ENCODE measurements at regions not wholly inside any gene's neighbourhood (a gene's known extent, or its start where the extent isn't known, plus 50 kb on each side); places are given as distances from the start of the nearest gene placed in this dataset.
"Not testable (repeated sequence)": the region's sequence is repeated elsewhere in the genome, so short reads cannot be mapped to it uniquely, and the experiment has no call there.

DNA sequence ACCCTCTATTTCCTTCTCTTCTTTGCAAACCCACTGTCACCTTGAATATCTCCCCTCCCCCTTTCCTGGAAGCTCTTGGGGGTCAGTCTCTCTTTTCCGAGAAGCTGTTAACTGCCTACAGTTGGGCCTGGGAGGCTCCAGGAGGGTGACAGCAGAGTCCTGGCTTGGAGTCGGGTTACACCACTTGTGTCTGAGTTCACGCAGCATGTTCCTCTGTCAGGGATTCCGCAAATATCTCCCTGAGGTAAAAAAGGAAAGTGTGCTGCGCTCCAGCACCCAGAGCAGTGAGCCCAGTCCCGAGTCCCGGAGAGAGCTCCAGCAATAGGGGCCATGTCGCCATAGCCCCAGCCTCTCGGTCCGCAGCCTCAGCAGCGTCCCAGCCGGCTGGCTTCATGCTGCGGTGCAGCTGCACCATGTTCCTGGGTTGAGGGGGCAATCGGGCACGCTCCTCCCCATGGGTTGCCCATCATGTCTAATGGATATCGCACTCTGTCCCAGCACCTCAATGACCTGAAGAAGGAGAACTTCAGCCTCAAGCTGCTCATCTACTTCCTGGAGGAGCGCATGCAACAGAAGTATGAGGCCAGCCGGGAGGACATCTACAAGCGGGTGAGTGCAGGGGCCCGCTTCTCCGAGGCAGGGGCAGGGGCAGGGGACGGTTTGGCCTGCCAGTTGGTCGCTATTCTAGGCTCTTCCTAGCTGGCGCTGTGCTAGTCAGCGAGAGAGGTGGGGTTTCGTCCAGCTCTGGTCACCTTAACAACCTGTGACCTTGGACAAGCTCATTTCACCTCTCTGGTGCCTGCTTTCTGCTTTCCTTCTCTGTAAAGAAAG lies 101.3 kb upstream of the SEC22B start:
- H3K4me1 ChIP-seq; H3K27me3 ChIP-seq; H3K27ac ChIP-seq; DNase-seq; H3K9me3 ChIP-seq; intact Hi-C loops (cut with DNase I); H3K36me3 ChIP-seq; H3K4me3 ChIP-seq: not testable (repeated sequence)
- ATAC-seq: peak; percentile 72 to 91 (median 86)
- WGBS, 2 donors: no CpG with 5 or more reads among the region's 26 CpGs

DNA sequence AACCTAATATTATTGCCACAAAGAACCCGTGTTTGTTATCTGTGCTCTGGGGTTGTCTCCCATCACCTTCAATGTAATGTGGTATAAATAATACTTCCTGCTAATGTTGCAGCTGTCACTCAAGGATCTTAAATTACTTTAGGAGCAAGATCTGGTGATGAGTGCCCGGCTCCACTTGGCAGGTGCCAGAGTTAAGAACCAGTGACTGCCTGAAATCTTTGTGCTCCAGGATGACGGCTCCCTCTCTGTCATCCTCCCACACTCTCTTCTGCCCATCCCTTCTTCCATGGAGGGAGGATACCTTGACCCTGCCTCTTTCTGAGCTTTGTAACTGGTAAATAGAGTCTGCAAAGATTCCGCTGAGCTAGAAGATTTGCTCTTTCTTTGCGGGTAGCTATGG lies 100.4 kb upstream of the SEC22B start:
- ATAC-seq: peak in 7 of 8 donors; percentile 8 to 64 (median 38)
- intact Hi-C loops (cut with DNase I); H3K9me3 ChIP-seq; H3K27me3 ChIP-seq; H3K36me3 ChIP-seq; DNase-seq; H3K4me3 ChIP-seq; H3K27ac ChIP-seq; H3K4me1 ChIP-seq: not testable (repeated sequence)
- no CpG with 5 or more reads among the region's 5 CpGs for WGBS, 2 donors

DNA sequence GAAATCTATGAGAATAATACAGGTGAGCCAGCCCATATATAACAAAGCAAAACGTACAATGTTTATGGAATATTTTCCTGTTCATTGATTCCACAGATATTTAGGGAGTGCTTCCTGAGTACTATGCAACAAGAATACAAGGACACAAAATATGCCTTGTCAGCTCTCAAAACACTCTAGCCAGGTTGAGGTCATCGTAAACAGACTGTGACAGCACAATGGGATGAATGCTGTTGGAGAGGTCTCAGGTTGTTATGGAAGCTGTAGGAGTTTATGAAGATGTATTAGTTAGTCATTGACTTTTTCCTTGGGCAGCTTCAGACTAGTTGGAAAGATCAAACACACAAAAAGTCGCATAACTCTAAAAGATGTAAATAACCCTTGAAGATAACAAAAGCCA lies 98.1 kb upstream of the SEC22B start:
- DNase-seq; ATAC-seq; H3K36me3 ChIP-seq; H3K4me3 ChIP-seq; intact Hi-C loops (cut with DNase I); H3K4me1 ChIP-seq; H3K9me3 ChIP-seq; H3K27me3 ChIP-seq; H3K27ac ChIP-seq: not testable (repeated sequence)
- WGBS, 2 donors: no CpG with 5 or more reads among the region's 3 CpGs

DNA sequence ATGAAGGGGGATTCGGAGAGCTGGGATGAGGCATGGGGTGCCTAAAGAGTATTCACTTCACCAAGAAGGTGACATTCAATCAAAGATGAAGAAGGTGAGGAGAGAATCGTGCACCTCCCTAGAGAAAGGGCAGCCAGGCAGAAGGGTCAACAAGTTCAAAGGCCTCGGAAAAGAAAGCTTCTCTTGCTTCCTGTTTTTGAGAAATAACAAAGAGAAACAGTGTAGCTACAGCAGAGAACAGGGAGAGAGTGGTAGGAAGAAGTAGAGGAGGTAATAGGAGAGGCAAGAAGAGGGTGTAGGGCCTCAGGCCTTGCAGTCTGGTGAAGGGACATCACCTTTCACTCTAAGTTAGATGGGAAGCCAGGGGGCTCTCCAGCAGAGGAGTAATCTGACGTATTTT lies 97.0 kb upstream of the SEC22B start:
- H3K27ac ChIP-seq; DNase-seq; H3K27me3 ChIP-seq; intact Hi-C loops (cut with DNase I); H3K9me3 ChIP-seq; H3K36me3 ChIP-seq; ATAC-seq; H3K4me1 ChIP-seq; H3K4me3 ChIP-seq: not testable (repeated sequence)
- 39 to 60% methylated on average over 2 of the region's 4 CpGs for WGBS, 2 donors

DNA sequence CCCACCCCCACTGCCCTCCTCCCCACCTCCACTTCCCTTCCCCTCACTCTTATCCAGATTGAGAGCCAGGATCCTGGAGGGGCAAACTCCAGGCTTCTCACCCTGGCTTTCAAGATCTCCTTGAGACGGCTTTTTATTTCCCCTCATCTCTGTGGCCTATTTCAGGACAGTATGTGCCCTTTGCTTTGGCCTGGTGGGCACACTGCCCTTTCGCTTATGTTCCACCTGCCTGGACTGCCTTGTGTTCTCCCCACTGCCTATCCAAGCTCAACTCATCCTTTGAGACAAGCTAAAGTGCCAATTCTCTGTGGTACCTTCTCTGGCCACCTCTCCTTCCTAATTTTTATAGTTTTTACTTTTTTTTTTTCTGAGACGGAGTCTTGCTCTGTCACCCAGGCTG lies 95.9 kb upstream of the SEC22B start:
- H3K27ac ChIP-seq; intact Hi-C loops (cut with DNase I); H3K9me3 ChIP-seq; H3K36me3 ChIP-seq; H3K27me3 ChIP-seq; ATAC-seq; H3K4me1 ChIP-seq; DNase-seq; H3K4me3 ChIP-seq: not testable (repeated sequence)
- no CpG with 5 or more reads among the region's 3 CpGs for WGBS, 2 donors

DNA sequence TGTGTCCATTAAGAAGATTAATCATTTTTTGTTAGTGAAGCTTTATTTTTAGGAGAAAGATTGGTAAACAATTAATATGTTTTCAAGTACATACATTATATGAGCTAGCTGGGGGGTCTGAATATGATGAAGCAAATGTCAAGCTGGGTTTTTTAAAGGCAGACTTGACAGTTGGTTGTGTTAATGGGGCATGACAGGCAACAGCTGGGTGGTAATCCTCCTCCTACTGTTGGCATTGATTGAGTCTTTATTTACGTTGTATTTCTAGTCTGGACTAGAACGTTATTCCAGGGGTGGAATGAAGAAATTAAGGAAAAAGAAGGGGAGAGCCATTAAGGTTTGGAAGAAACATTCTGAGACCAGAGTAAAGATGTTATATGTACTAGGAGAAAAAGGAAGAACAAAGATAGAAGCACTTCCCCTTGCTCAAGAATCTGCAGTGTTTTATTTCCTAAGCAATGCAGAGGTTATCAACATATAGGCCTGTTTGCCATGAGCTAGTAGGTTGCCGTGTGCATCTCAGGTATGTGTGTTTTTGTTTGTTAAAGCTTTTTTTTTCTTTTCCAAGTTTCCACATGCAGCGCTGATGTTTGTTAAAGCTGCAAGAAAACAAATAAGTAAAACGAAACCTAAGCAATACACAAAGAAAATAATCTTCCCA lies 95.4 kb upstream of the SEC22B start:
- H3K27ac ChIP-seq; H3K4me1 ChIP-seq; H3K9me3 ChIP-seq; H3K27me3 ChIP-seq; H3K4me3 ChIP-seq; intact Hi-C loops (cut with DNase I); H3K36me3 ChIP-seq; ATAC-seq; DNase-seq: not testable (repeated sequence)
- WGBS, 2 donors: no CpG with 5 or more reads among the region's 5 CpGs

DNA sequence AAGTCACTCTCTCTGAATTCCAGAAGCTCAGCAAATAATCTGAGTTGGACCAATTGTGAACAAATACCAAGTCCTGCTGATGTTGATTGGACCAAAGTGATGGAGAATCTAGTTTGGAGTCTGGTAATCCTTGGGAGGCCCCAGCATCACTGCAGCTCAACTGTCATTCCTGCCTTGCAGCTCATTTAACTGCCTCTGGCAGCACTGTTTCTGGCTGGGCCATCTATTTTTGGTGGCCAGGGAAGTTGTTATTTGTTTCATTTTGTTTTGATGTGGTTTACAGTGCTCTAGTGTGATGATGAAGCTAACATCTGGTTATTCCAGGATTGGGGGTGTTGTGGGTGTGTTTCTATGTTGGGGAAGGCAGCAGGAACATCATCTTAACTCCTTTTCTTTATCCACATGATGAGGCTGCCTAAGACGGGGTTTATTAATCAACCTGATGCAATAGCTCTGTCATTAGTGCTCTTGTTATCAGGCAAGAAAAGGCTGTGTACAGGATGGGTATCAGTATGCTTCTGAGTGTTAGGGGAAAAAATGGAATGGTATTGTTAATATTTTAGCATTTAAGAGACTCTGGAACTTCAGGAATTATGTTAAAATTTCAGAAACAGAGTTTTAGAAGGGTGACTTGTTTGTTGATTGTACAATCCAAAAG lies 91.7 kb upstream of the SEC22B start:
- intact Hi-C loops (cut with DNase I); ATAC-seq: not testable (repeated sequence)

DNA sequence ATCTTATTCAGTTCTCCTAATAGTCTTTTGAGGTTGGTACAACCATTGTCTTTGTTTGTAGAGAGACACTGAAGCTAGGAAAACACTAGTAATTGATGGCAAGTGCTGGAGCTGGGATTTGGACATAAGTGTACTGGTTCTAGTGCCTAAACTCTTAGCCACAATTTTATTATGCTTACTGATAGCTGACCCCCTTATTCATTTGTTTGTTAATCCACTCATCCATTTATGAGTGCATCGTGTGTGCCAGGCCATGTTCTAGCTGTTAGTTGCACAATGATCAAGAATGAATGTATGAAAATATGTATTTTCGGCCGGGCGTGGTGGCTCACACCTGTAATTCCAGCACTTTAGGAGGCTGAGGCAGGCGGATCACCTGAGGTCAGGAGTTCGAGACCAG lies 88.2 kb upstream of the SEC22B start:
- ATAC-seq; H3K36me3 ChIP-seq; H3K4me1 ChIP-seq; H3K27me3 ChIP-seq; intact Hi-C loops (cut with DNase I); H3K27ac ChIP-seq; DNase-seq; H3K4me3 ChIP-seq; H3K9me3 ChIP-seq: not testable (repeated sequence)
- 90% methylated on average over 4 of the region's 6 CpGs; no CpG with 5 or more reads in 1 of the 2 donors for WGBS, 2 donors

More for the DNA sequence above, 91.7 kb upstream of the SEC22B start:
- H3K27ac ChIP-seq, H3K4me3 ChIP-seq, DNase-seq, H3K4me1 ChIP-seq, H3K9me3 ChIP-seq, H3K27me3 ChIP-seq, H3K36me3 ChIP-seq: not testable (repeated sequence)
- WGBS, 2 donors: no CpG with 5 or more reads among the region's 1 CpG

DNA sequence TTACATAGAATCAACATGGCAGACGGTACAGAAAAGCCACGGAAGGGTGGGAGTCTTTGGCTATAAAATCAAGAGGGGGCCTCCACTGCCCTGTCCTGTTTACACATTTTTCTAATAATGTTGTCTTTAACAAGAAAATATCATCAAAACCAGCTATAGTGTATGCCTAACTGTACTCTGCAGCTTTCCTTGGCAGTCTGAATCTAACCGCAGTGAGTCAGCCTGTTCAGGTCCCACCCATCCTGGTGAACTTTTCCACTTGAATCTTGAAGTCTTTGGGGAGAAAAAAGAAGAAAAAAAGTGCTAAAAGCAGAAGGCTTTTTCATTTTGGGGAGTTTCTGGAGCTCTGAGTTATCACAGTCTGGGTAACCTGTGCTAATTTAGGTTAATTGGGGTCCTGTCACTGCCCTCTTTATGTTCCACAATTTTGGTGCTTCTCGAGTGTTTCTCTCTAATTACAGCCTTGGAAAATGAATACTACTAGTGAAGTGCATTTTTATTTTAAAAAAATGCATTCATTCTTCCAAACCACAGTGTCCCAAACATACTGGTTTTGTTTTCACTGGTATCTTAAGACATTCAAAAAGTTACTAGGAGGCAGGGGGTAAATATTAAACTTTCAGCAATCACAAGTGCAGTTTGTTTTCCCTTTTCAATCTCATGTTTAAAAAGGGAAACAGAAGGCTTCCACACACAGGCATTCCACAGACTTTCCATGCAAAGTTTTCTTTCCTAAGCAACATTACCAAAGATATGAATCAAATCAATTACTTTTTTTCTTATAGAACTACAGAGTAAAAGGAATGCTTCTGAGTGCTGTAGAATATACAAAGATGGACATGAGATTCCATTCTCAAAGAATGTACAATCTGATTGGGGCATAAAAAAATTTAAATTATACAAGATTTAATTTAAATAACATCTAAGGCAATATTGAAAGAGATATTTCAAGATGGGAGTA lies 86.8 kb upstream of the SEC22B start:
- H3K27ac ChIP-seq; intact Hi-C loops (cut with DNase I); H3K36me3 ChIP-seq; H3K27me3 ChIP-seq; DNase-seq; H3K4me1 ChIP-seq; H3K9me3 ChIP-seq; H3K4me3 ChIP-seq: not testable (repeated sequence)
- WGBS, 2 donors: no CpG with 5 or more reads among the region's 4 CpGs
- ATAC-seq: peak; percentile 50 to 87 (median 77)

DNA sequence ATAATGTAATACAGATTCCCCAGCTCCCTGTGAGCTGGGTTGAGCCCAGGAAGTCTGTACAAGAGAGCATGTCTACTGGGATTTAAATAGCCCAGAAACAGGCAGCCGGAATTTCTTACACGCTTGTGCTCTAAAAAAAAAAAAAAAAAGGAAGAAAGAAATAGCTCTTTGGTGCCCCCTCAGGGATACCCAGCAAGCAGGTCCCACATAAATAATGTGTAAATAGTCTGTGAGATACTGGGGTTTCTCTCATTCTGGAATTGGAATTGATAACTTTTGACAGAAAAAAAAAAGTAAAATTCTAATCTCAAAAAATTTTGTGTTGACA lies 81.4 kb upstream of the SEC22B start:
- H3K27ac ChIP-seq; H3K27me3 ChIP-seq; H3K9me3 ChIP-seq; DNase-seq; H3K4me1 ChIP-seq; intact Hi-C loops (cut with DNase I); H3K36me3 ChIP-seq; H3K4me3 ChIP-seq: not testable (repeated sequence)
- 0 to 6% methylated on average over 2 of the region's 2 CpGs for WGBS, 2 donors
- peak; percentile 80 to 90 (median 85) for ATAC-seq

All from heart right ventricle (tissue), 16 donors.